Astrocyte of the cerebellum (primary cell): ENCODE measurements at regions not wholly inside any gene's neighbourhood (a gene's known extent, or its start where the extent isn't known, plus 50 kb on each side); places are given as distances from the start of the nearest gene placed in this dataset.
"Not testable (repeated sequence)": the region's sequence is repeated elsewhere in the genome, so short reads cannot be mapped to it uniquely, and the experiment has no call there.

ENCODE experiments used
- DNase-seq: peaks from one replicate; pipeline ENCODE4 v3.0.0-alpha.2; 2011; ENCODE audit warnings: low read depth
- H3K4me3 ChIP-seq: 2 replicates; pipeline ENCODE4 v1.5.1; 2011; ENCODE audit warnings: mild to moderate bottlenecking, low read depth, low read length, moderate library complexity
- in situ Hi-C: cut with HindIII; loops from 2 replicates; pipeline ENCODE4 v1.10.0; 2017; ENCODE audit warnings: low sequenced_read_pairs
- TF ChIP-seq, protein P1 (sequence below): IDR thresholded peaks from 2 replicates; pipeline ENCODE4 v1.5.1; 2012; ENCODE audit warnings: low read length, low read depth, moderate library complexity, mild to moderate bottlenecking; ENCODE audit errors: missing control alignments

DNA sequence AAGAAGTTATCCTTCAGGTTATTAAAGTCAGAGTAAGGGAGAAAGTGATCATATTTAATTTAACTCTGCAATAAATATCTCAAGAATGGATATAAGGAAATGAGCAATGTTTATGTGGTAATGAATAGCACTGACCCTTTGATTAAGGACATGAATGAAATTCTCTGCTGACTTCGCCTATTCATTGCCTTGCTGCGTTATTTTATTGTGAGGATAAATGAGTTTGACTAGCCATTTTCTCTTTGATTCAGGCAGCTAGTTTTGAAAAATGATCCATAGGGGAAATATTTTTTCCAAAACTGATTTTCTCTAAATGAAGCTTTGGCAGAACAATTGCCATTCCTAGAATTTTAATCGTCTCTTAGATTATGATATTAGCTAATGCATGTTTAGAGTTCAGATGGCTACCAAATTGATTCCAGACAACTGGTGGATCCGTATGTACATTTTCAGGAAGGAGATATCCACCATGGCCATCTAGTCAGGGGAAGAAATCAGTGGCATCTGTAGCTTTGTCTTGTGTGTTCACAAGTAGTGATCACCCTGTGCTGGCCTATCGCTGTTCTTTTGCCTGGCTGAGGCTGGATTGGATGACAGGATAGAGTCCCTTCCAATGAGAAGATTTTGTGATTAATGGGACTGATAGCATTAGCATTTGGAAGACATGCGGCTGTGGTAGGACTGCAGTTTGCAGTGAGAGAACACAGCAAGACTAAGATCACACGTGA is 302.3 kb upstream of the RGS6 start:
- in situ Hi-C loops = no loop called here
- DNase-seq = no peak
- H3K4me3 ChIP-seq = no peak overlapping the region
- TF ChIP-seq, protein P1, sequence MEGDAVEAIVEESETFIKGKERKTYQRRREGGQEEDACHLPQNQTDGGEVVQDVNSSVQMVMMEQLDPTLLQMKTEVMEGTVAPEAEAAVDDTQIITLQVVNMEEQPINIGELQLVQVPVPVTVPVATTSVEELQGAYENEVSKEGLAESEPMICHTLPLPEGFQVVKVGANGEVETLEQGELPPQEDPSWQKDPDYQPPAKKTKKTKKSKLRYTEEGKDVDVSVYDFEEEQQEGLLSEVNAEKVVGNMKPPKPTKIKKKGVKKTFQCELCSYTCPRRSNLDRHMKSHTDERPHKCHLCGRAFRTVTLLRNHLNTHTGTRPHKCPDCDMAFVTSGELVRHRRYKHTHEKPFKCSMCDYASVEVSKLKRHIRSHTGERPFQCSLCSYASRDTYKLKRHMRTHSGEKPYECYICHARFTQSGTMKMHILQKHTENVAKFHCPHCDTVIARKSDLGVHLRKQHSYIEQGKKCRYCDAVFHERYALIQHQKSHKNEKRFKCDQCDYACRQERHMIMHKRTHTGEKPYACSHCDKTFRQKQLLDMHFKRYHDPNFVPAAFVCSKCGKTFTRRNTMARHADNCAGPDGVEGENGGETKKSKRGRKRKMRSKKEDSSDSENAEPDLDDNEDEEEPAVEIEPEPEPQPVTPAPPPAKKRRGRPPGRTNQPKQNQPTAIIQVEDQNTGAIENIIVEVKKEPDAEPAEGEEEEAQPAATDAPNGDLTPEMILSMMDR = no peak

DNA sequence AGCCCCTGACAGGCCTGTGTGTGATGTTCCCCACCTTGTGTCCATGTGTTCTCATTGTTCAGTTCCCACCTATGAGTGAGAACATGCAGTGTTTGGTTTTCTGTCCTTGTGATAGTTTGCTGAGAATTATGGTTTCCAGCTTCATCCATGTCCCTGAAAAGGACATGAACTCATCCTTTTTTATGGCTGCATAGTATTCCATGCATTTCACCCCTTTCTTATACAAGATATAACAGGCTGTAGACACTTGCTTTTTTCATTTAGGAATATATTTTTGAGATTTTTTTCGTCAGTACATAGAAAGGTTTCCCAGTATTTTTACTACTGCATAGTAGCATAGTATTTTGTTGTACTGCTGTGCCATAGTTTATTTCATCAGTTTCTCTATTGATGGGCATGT is 301.2 kb upstream of the RGS6 start:
- H3K4me3 ChIP-seq, in situ Hi-C loops, DNase-seq: not testable (repeated sequence)

DNA sequence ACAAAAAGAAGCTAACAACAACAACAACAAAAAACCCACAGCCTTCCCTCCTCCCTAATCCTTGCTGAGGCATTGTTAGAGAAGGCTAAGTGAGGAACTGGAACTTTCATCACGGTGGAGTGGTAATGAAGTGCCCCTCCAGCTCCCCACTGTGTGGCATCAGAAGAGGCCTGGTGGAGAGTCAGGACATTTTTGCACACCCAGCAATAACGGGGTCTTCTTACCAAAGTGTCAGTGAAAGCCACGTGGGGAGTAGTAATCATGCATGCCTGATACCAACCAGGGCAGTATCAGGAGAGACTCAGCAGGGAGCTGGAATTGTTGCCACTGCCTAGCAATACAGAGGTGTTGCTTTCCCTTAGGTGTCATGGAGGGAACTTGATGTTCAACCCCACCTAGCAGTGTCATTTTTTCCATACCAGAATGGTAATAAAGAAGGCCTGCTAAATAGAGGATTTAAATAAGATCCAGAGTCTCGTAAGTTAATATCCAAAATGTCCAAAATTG is 299.7 kb upstream of the RGS6 start:
- in situ Hi-C loops = no loop called here
- TF ChIP-seq, protein P1 = no peak

DNA sequence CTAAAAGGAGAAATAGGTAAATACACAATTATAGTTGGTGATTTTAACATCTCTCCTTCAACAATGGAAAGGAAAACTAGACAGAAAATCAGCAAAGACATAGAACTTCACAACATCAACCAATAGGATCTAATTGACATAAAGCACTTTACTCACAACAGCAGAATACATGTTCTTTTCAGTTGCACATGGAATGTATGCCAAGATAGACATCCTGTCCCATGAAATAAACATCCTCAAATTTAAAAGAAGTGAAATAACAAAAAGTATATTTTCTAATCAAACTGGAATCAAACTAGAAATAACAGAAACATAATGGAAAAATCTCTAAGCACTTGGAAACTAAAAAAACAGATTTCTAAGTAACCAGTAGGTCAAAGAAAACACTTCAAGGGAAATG is 296.2 kb upstream of the RGS6 start:
- in situ Hi-C loops = no loop called here
- no peak for DNase-seq

More for the DNA sequence above, 299.7 kb upstream of the RGS6 start:
- DNase-seq = no peak
- H3K4me3 ChIP-seq = no peak overlapping the region

DNA sequence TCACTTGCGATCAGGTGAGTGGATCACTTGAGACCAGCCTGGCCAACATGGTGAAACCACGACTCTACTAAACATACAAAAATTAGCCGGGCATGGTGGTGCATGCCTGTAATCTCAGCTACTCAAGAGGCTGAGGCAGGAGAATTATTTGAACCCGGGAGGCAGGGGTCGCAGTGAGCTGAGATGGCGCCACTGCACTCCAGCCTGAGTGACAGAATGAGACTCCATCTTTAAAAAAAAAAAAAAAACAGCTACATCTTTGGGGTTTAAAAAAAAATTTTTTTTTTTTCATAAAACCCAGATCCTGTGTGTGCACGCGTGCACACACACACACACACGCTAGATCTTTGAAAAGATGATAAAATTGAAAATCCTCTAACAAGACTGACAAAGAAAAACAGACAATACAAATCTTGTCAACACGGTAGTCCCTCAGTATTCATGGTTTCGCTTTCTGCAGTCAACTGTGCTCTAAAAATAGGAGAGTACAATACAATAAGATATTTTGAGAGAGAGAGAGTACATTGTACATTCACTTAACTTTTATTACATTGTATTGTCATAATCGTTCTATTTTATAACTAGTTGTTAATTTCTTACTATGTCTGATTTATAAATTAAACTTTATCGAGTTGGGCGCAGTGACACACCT is 295.3 kb upstream of the RGS6 start:
- no peak overlapping the region for H3K4me3 ChIP-seq
- TF ChIP-seq, protein P1 = no peak
- DNase-seq = no peak
- in situ Hi-C loops = no loop called here

More for the DNA sequence above, 296.2 kb upstream of the RGS6 start:
- TF ChIP-seq, protein P1 = no peak
- no peak overlapping the region for H3K4me3 ChIP-seq

DNA sequence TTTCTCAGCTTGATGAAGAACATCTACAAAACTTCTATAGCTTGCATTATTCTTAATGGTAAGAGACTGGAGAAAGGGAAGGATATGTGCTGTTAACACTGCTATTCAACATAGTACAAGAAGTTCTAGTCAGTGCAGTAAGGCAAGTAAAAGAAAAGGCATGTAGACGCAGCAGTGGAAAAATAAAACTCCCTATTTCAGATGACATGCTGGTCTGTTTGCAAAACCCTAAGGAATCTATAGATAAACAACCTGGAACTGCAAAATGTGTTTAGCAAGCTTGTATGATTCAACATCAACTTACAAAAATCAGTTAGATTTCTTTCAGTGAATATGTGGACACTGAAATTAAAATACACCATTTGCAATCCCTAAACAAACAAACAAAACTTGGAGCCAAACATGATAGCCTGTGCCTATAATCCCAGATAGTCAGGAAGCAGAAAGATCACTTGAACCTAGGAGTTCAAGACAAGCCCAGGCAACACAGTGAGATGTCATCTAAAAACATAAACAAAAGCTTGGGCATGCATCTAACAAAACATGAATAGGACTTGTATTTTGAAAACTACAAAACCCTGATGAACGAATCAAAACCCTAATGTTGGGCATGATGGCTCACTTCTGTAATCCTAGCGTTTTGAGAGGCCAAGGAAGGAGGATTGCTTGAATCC is 293.6 kb upstream of the RGS6 start:
- TF ChIP-seq, protein P1 = no peak
- in situ Hi-C loops = no loop called here
- DNase-seq = no peak
- H3K4me3 ChIP-seq = no peak overlapping the region
